LNCaP clone FGC (cell line): ENCODE measurements at regions not wholly inside any gene's neighbourhood (a gene's known extent, or its start where the extent isn't known, plus 50 kb on each side); places are given as distances from the start of the nearest gene placed in this dataset.

ENCODE experiments used
- DNase-seq: peaks from one replicate; pipeline ENCODE4 v3.0.0-alpha.2; 2011; ENCODE audit warnings: low read depth
- H3K4me3 ChIP-seq: 2 replicates; pipeline ENCODE4 v1.5.1; 2011; ENCODE audit warnings: mild to moderate bottlenecking, low read depth, low read length, control low read depth
- TF ChIP-seq, protein P1 (sequence below): IDR thresholded peaks from 2 replicates; pipeline ENCODE4 v1.5.1; 2012; ENCODE audit warnings: mild to moderate bottlenecking; ENCODE audit not compliant: control insufficient read depth, insufficient read depth; ENCODE audit errors: extremely low read depth

DNA sequence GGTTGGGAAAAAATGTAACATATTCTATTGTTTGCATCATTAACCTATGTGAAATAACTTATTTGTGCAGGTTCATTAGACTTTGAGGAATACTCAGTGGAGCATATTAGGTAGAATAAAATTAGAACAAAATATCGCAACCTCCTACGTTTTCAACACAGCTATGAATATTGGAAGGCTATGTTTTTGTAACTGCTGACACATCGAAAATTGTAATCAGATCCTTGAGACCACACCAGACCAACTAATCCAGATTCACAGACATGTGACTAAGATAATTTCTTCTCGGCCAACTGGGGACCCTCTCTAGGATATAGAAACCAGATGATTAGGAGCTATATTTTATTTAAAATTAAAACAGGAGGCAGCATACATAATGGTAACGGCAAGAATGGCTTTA, 77.5 kb upstream of the VWC2 start:
- DNase-seq = no peak
- H3K4me3 ChIP-seq = no peak overlapping the region
- TF ChIP-seq, protein P1, sequence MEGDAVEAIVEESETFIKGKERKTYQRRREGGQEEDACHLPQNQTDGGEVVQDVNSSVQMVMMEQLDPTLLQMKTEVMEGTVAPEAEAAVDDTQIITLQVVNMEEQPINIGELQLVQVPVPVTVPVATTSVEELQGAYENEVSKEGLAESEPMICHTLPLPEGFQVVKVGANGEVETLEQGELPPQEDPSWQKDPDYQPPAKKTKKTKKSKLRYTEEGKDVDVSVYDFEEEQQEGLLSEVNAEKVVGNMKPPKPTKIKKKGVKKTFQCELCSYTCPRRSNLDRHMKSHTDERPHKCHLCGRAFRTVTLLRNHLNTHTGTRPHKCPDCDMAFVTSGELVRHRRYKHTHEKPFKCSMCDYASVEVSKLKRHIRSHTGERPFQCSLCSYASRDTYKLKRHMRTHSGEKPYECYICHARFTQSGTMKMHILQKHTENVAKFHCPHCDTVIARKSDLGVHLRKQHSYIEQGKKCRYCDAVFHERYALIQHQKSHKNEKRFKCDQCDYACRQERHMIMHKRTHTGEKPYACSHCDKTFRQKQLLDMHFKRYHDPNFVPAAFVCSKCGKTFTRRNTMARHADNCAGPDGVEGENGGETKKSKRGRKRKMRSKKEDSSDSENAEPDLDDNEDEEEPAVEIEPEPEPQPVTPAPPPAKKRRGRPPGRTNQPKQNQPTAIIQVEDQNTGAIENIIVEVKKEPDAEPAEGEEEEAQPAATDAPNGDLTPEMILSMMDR = no peak

- no peak overlapping the region for H3K4me3 ChIP-seq
- TF ChIP-seq, protein P1 = no peak
- no peak for DNase-seq
These were observed 72.6 kb upstream of the VWC2 start for GRCh38 chr7:49700841-49701240.

DNA sequence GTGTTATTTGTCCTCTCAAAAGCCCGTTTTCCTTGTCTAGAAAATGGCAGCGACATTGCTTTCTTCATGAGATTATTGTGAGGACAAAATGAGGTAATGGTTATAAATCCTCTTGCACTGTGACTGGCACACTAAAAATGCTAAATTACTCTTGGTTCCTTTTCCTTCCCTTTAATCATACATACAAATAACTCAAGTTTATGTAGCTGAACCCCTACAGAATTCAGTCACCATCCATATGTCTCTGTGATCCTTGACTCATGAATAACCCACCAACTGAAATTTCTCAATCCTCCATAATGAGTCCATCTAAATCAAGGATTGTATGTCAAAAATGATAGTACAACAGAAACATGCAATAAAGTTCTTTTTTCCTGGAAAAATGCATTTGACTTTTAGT, 71.3 kb upstream of the VWC2 start:
- no peak for DNase-seq

DNA sequence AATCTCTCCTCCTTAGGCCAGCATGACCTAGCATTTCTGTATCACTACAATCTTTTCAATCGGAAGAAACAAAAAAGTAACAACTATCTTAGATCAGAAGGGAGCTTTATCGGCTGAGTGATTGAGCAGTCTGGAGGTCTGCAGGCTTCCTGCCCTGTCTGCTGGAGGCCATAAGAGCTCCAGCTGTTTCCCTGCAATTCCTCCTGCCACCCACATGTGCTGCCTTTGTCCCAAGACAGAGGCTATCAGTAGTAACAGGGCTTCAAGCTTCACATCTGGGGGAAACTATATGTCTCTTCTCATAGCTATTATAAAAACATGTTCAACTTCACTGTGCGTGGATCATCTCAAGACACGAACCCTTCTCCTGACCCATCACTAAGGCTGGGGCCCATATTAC, 70.1 kb upstream of the VWC2 start:
- DNase-seq = no peak
- TF ChIP-seq, protein P1 = no peak
- H3K4me3 ChIP-seq = no peak overlapping the region

More for the DNA sequence above, 71.3 kb upstream of the VWC2 start:
- TF ChIP-seq, protein P1 = no peak
- no peak overlapping the region for H3K4me3 ChIP-seq

GRCh38 chr7:49703881-49704280, 69.6 kb upstream of the VWC2 start:
- TF ChIP-seq, protein P1 = no peak
- H3K4me3 ChIP-seq = no peak overlapping the region
- DNase-seq = no peak

- no peak for DNase-seq
- no peak overlapping the region for H3K4me3 ChIP-seq
- TF ChIP-seq, protein P1 = no peak
These were observed 67.3 kb upstream of the VWC2 start for GRCh38 chr7:49706106-49706505.

- no peak for DNase-seq
- TF ChIP-seq, protein P1 = no peak
These were observed 65.5 kb upstream of the VWC2 start for GRCh38 chr7:49707891-49708290.

More at GRCh38 chr7:49707891-49708290, 65.5 kb upstream of the VWC2 start:
- H3K4me3 ChIP-seq = no peak overlapping the region
